MM.1S (cell line): ENCODE measurements at regions not wholly inside any gene's neighbourhood (a gene's known extent, or its start where the extent isn't known, plus 50 kb on each side); places are given as distances from the start of the nearest gene placed in this dataset.

Experiments used
- DNase-seq: peaks from one replicate; pipeline ENCODE4 v3.0.0-alpha.2; 2015
- H2AFZ ChIP-seq: fragments of 300-600 bp; sonication (generic); 2 replicates; pipeline ENCODE4 v1.6.0; 2016; ENCODE audit warnings: antibody characterized with exemption, low read length
- H3F3A ChIP-seq: fragments of 300-600 bp; sonication (generic); 2 replicates; pipeline ENCODE4 v1.6.1; 2016; ENCODE audit warnings: mild to moderate bottlenecking, antibody characterized with exemption, low read length, moderate library complexity, mixed read lengths; ENCODE audit not compliant: insufficient read depth
- H3K27ac ChIP-seq: fragments of 300-600 bp; sonication (generic); 2 replicates; pipeline ENCODE4 v1.5.1; 2016; ENCODE audit warnings: mild to moderate bottlenecking, low read length
- H3K27me3 ChIP-seq: fragments of 300-600 bp; sonication (generic); replicated peaks from 2 replicates; pipeline ENCODE4 v1.6.0; 2016; ENCODE audit warnings: low read length; ENCODE audit not compliant: insufficient read depth
- H3K36me3 ChIP-seq: fragments of 300-600 bp; sonication (generic); replicated peaks from 2 replicates; pipeline ENCODE4 v1.6.1; 2016; ENCODE audit warnings: mild to moderate bottlenecking, low read length, mixed read lengths; ENCODE audit not compliant: insufficient read depth
- H3K4me1 ChIP-seq: fragments of 300-600 bp; sonication (generic); 2 replicates; pipeline ENCODE4 v1.6.1; 2016; ENCODE audit warnings: low read length, mixed read lengths
- H3K4me2 ChIP-seq: fragments of 300-600 bp; sonication (generic); 2 replicates; pipeline ENCODE4 v1.6.0; 2016; ENCODE audit warnings: low read depth, low read length
- H3K4me3 ChIP-seq: fragments of 300-600 bp; sonication (generic); 2 replicates; pipeline ENCODE4 v1.5.1; 2016; ENCODE audit warnings: low read length, mixed read lengths
- H3K79me2 ChIP-seq: fragments of 300-600 bp; sonication (generic); 2 replicates; pipeline ENCODE4 v1.6.1; 2016; ENCODE audit warnings: mixed run types, low read length, mixed read lengths
- H3K9ac ChIP-seq: fragments of 300-600 bp; sonication (generic); 2 replicates; pipeline ENCODE4 v1.6.1; 2016; ENCODE audit warnings: low read length, mixed read lengths
- H3K9me2 ChIP-seq: fragments of 300-600 bp; sonication (generic); replicated peaks from 2 replicates; pipeline ENCODE4 v1.6.1; 2016; ENCODE audit warnings: mild to moderate bottlenecking, low read length, mixed read lengths; ENCODE audit not compliant: insufficient read depth
- H3K9me3 ChIP-seq: fragments of 300-600 bp; sonication (generic); replicated peaks from 2 replicates; pipeline ENCODE4 v1.6.1; 2016; ENCODE audit warnings: mild to moderate bottlenecking, low read length, mixed read lengths; ENCODE audit not compliant: insufficient read depth
- H4K20me1 ChIP-seq: fragments of 300-600 bp; sonication (generic); 2 replicates; pipeline ENCODE4 v1.6.1; 2016; ENCODE audit warnings: mild to moderate bottlenecking, low read length, moderate library complexity, mixed read lengths; ENCODE audit not compliant: insufficient read depth
- EZH2 ChIP-seq: fragments of 300-600 bp; sonication (generic); optimal IDR thresholded peaks from 2 replicates; pipeline ENCODE3; 2017; ENCODE audit warnings: low read depth, mild to moderate bottlenecking, antibody characterized with exemption, low read length, mixed read lengths
- EZH2phosphoT487 ChIP-seq: fragments of 300-600 bp; sonication (generic); IDR thresholded peaks from 2 replicates; pipeline ENCODE4 v1.6.1; 2018; ENCODE audit warnings: antibody characterized with exemption, low read length
- TF ChIP-seq, protein P1 (sequence below): fragments of 300-600 bp; sonication (generic); IDR thresholded peaks from 2 replicates; pipeline ENCODE4 v1.5.1; 2016; ENCODE audit warnings: antibody characterized with exemption, low read length, mixed read lengths

DNA sequence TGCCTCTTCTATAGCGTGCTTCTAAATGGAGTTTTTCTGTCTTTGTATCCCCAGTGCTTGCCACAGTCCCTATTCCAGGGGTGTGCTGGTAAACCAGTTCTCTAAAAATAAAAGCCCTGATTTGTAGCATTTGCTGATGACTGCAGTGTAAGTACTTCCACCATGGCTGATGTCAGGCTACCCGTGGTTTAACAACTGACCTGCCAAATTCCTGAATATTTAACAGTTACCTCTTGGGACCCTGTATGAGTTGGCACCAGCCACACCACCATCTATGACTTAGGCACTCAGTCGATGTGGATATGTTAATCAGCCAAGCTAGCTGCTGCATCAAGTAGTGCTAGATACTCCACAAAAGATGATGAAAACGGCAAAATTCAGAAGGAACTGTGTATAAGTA lies 94.0 kb upstream of the MTNR1B start:
- no peaks in the 10 kb centered on the region for H3K9me2 ChIP-seq
- H3K9me3 ChIP-seq = no peaks in the 10 kb centered on the region
- no peaks in the 10 kb centered on the region for H3K4me1 ChIP-seq
- H3K27me3 ChIP-seq = no peaks in the 10 kb centered on the region
- H2AFZ ChIP-seq = no peak overlapping the region
- H3K36me3 ChIP-seq = no peaks in the 10 kb centered on the region
- no peaks in the 10 kb centered on the region for H4K20me1 ChIP-seq
- H3F3A ChIP-seq = no peaks in the 10 kb centered on the region
- no peak overlapping the region for H3K27ac ChIP-seq
- no peak overlapping the region for H3K4me2 ChIP-seq
- TF ChIP-seq EZH2 (no peak), EZH2phosphoT487 (no peak)
- TF ChIP-seq, protein P1, sequence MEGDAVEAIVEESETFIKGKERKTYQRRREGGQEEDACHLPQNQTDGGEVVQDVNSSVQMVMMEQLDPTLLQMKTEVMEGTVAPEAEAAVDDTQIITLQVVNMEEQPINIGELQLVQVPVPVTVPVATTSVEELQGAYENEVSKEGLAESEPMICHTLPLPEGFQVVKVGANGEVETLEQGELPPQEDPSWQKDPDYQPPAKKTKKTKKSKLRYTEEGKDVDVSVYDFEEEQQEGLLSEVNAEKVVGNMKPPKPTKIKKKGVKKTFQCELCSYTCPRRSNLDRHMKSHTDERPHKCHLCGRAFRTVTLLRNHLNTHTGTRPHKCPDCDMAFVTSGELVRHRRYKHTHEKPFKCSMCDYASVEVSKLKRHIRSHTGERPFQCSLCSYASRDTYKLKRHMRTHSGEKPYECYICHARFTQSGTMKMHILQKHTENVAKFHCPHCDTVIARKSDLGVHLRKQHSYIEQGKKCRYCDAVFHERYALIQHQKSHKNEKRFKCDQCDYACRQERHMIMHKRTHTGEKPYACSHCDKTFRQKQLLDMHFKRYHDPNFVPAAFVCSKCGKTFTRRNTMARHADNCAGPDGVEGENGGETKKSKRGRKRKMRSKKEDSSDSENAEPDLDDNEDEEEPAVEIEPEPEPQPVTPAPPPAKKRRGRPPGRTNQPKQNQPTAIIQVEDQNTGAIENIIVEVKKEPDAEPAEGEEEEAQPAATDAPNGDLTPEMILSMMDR = no peak
- DNase-seq = no peak
- H3K9ac ChIP-seq = no peak overlapping the region
- no peak overlapping the region for H3K4me3 ChIP-seq
- no peaks in the 10 kb centered on the region for H3K79me2 ChIP-seq

DNA sequence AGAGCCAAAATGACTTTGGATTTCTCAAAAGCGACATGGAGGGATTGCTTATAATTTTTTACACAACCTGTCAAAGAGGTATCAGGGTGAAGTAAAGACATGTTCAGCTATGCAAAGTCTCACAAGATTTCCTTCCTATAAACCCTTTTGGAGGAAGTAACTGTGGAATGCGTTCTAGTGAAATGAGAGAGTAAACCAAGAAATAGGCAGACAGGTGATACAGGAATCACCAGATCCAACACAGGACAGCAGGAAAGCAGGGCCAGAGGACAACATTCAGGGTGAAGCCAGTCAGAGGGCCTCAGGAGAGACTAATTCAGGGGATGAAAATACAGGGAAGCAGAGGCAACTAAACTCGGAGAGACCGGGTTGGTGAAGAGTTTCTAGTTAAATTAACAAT lies 90.4 kb upstream of the MTNR1B start:
- H3F3A ChIP-seq = no peaks in the 10 kb centered on the region
- no peaks in the 10 kb centered on the region for H3K9me2 ChIP-seq
- H3K4me3 ChIP-seq = no peak overlapping the region
- no peaks in the 10 kb centered on the region for H4K20me1 ChIP-seq
- H3K79me2 ChIP-seq = no peaks in the 10 kb centered on the region
- no peak overlapping the region for H3K9ac ChIP-seq
- H3K4me2 ChIP-seq = no peak overlapping the region
- no peaks in the 10 kb centered on the region for H3K36me3 ChIP-seq
- no peak overlapping the region for H3K27ac ChIP-seq
- no peak overlapping the region for H2AFZ ChIP-seq
- no peaks in the 10 kb centered on the region for H3K27me3 ChIP-seq
- H3K4me1 ChIP-seq = no peaks in the 10 kb centered on the region
- H3K9me3 ChIP-seq = no peaks in the 10 kb centered on the region
- no peak for DNase-seq
- TF ChIP-seq EZH2phosphoT487 (no peak), EZH2 (no peak)
- TF ChIP-seq, protein P1 = no peak

DNA sequence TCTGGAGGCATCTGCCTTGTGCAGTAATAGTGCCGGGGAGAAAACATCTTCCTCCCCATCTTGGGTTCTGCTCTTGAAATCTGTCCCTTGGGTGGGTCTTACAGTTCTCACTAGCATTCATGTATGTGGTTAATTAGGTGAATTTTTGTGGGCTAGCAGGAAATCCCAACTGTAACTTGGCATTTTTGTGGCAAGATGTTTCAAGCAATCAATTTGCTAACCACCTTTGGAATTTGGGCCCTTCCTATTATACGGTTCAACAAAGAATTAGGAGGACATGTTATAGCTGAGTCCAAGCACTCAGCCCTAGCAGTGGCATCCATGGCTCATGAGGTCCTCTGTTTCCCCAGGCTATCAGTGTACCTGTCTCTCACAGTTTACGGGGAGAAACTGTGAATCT lies 89.1 kb upstream of the MTNR1B start:
- Histone ChIP-seq H3K9ac (no peak overlapping the region), H3K36me3 (no peaks in the 10 kb centered on the region), H3K27me3 (no peaks in the 10 kb centered on the region), H3F3A (no peaks in the 10 kb centered on the region), H2AFZ (no peak overlapping the region), H3K4me1 (no peaks in the 10 kb centered on the region), H3K4me3 (no peak overlapping the region), H3K9me2 (no peaks in the 10 kb centered on the region), H4K20me1 (no peaks in the 10 kb centered on the region), H3K4me2 (no peak overlapping the region), H3K9me3 (no peaks in the 10 kb centered on the region), H3K79me2 (no peaks in the 10 kb centered on the region), H3K27ac (no peak overlapping the region)
- no peak for DNase-seq
- TF ChIP-seq, protein P1 = no peak
- TF ChIP-seq EZH2phosphoT487 = no peak
- TF ChIP-seq EZH2 = no peak
